Astrocyte (in vitro differentiated cells and primary cell): ENCODE measurements at regions not wholly inside any gene's neighbourhood (a gene's known extent, or its start where the extent isn't known, plus 50 kb on each side); places are given as distances from the start of the nearest gene placed in this dataset.

Source experiments
- DNase-seq: peaks from one replicate; pipeline ENCODE4 v3.0.0-alpha.2; 2010; ENCODE audit warnings: low read depth
- FAIRE-seq: peaks from 2 replicates; lab custom pipeline; 2011; peaks lifted over from hg19 to GRCh38; lab: Jason Lieb, UNC
- H2AFZ ChIP-seq: 2 replicates; pipeline ENCODE4 v1.6.0; 2012; ENCODE audit warnings: low read depth, low read length, inconsistent platforms
- H3K27ac ChIP-seq: 2 replicates; pipeline ENCODE4 v1.5.1; 2011; ENCODE audit warnings: low read depth, low read length, inconsistent platforms
- H3K27me3 ChIP-seq: 2 replicates; pipeline ENCODE4 v1.6.0; 2011; ENCODE audit warnings: low read length, inconsistent platforms; ENCODE audit not compliant: insufficient read depth
- H3K36me3 ChIP-seq: 2 replicates; pipeline ENCODE4 v1.5.1; 2011; ENCODE audit warnings: low read length, inconsistent platforms; ENCODE audit not compliant: insufficient read depth
- H3K4me1 ChIP-seq: 2 replicates; pipeline ENCODE4 v1.5.1; 2011; ENCODE audit warnings: low read length, inconsistent platforms; ENCODE audit not compliant: insufficient read depth
- H3K4me2 ChIP-seq: 2 replicates; pipeline ENCODE4 v1.6.0; 2012; ENCODE audit warnings: low read length, inconsistent platforms
- H3K4me3 ChIP-seq: 2 replicates; pipeline ENCODE4 v1.5.1; 2011; ENCODE audit warnings: low read depth, mild to moderate bottlenecking, low read length, inconsistent platforms; ENCODE audit not compliant: insufficient read depth
- H3K79me2 ChIP-seq: 2 replicates; pipeline ENCODE4 v1.6.0; 2012; ENCODE audit warnings: mild to moderate bottlenecking, low read length, inconsistent platforms; ENCODE audit not compliant: insufficient read depth
- H3K9ac ChIP-seq: 2 replicates; pipeline ENCODE4 v1.6.0; 2012; ENCODE audit warnings: mild to moderate bottlenecking, low read length, inconsistent platforms
- H3K9me3 ChIP-seq: 2 replicates; pipeline ENCODE4 v1.5.1; 2012; ENCODE audit warnings: low read depth, mild to moderate bottlenecking, low read length, inconsistent platforms; ENCODE audit not compliant: insufficient read depth
- H4K20me1 ChIP-seq: 2 replicates; pipeline ENCODE4 v1.6.0; 2012; ENCODE audit warnings: low read length, inconsistent platforms; ENCODE audit not compliant: insufficient read depth
- H3K27ac Mint-ChIP-seq: one replicate; pipeline ENCODE4 v1.8.0; 2021; ENCODE audit warnings: mild to moderate bottlenecking, mixed read lengths; ENCODE audit not compliant: unreplicated experiment
- H3K27me3 Mint-ChIP-seq: one replicate; pipeline ENCODE4 v1.8.0; 2021; ENCODE audit warnings: low read depth, mixed read lengths; ENCODE audit not compliant: unreplicated experiment
- H3K36me3 Mint-ChIP-seq: one replicate; pipeline ENCODE4 v1.8.0; 2021; ENCODE audit warnings: low read depth, mixed read lengths; ENCODE audit not compliant: unreplicated experiment
- H3K4me1 Mint-ChIP-seq: one replicate; pipeline ENCODE4 v1.8.0; 2021; ENCODE audit warnings: low read depth, mixed read lengths; ENCODE audit not compliant: unreplicated experiment
- H3K4me3 Mint-ChIP-seq: one replicate; pipeline ENCODE4 v1.8.0; 2021; ENCODE audit warnings: mild to moderate bottlenecking, moderate library complexity, mixed read lengths; ENCODE audit not compliant: unreplicated experiment
- H3K9me3 Mint-ChIP-seq: one replicate; pipeline ENCODE4 v1.8.0; 2021; ENCODE audit warnings: mild to moderate bottlenecking, mixed read lengths; ENCODE audit not compliant: unreplicated experiment
- EZH2 ChIP-seq: IDR thresholded peaks from 2 replicates; pipeline ENCODE4 v1.6.1; 2012; ENCODE audit warnings: mild to moderate bottlenecking, low read length, inconsistent platforms; ENCODE audit not compliant: insufficient read depth
- TF ChIP-seq, protein P1 (sequence below): IDR thresholded peaks from 2 replicates; pipeline ENCODE4 v1.5.1; 2011; ENCODE audit warnings: low read depth, mild to moderate bottlenecking, inconsistent platforms, low read length, moderate library complexity; ENCODE audit not compliant: insufficient read depth

DNA sequence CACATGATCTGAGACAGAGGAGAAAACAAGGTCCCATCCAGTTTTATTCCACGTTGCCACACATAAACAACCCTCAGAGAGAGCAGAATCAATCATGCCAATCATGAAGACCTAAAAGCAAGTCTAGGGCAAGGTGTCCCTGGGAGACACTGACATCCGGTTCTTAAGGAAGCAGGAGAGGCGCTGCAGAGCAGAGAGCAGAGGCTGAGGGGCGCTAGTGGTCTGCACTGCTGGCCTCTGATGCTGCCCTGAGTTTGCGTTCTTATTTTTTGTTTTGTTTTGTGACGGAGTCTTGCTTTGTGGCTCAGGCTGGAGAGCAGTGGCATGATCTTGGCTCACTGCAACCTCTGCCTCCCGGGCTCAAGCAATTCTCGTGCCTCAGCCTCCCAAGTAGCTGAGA lies 83.3 kb downstream of the SMIM21 start:
- Mint-ChIP-seq H3K36me3 (no peaks in the 10 kb centered on the region), H3K4me1 (peaks cover 4% of the 10 kb centered on the region), H3K27me3 (no peaks in the 10 kb centered on the region), H3K9me3 (no peaks in the 10 kb centered on the region), H3K4me3 (no peak overlapping the region), H3K27ac (no peak overlapping the region)
- Histone ChIP-seq H3K36me3 (no peaks in the 10 kb centered on the region), H3K4me3 (no peak overlapping the region), H3K9me3 (no peaks in the 10 kb centered on the region), H3K4me1 (no peaks in the 10 kb centered on the region), H3K79me2 (no peaks in the 10 kb centered on the region), H3K27me3 (peaks cover 6% of the 10 kb centered on the region), H3K9ac (no peak overlapping the region), H2AFZ (no peak overlapping the region), H3K4me2 (no peak overlapping the region), H4K20me1 (no peaks in the 10 kb centered on the region), H3K27ac (no peak overlapping the region)
- FAIRE-seq (no peak), DNase-seq (no peak)
- TF ChIP-seq EZH2, result no peak
- TF ChIP-seq, protein P1, sequence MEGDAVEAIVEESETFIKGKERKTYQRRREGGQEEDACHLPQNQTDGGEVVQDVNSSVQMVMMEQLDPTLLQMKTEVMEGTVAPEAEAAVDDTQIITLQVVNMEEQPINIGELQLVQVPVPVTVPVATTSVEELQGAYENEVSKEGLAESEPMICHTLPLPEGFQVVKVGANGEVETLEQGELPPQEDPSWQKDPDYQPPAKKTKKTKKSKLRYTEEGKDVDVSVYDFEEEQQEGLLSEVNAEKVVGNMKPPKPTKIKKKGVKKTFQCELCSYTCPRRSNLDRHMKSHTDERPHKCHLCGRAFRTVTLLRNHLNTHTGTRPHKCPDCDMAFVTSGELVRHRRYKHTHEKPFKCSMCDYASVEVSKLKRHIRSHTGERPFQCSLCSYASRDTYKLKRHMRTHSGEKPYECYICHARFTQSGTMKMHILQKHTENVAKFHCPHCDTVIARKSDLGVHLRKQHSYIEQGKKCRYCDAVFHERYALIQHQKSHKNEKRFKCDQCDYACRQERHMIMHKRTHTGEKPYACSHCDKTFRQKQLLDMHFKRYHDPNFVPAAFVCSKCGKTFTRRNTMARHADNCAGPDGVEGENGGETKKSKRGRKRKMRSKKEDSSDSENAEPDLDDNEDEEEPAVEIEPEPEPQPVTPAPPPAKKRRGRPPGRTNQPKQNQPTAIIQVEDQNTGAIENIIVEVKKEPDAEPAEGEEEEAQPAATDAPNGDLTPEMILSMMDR, result no peak

DNA sequence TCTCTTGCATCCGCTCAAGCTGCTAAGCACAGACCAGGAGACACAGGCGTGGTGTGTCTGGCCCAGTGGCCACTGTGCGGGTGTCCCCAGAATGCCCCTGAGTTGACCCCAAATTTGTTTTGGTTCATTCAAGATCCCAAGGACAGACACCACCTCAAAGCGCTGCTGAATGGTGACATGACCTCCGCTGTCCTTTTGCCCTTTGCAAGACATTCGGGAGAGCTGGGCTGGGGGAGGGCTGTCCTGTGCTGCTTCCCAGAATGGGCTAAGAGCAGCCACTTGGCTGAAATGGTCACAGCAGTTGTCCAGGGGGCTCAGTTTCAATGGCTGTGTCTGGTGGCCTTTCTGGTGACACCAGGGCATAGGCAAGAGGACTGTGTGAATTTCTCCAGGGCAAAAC lies 84.1 kb downstream of the SMIM21 start:
- Mint-ChIP-seq H3K4me3 (no peak overlapping the region), H3K36me3 (no peaks in the 10 kb centered on the region), H3K9me3 (no peaks in the 10 kb centered on the region), H3K4me1 (peaks cover 4% of the 10 kb centered on the region), H3K27ac (no peak overlapping the region), H3K27me3 (no peaks in the 10 kb centered on the region)
- no peaks in the 10 kb centered on the region for H3K79me2 ChIP-seq
- H3K27me3 ChIP-seq, result peaks cover 6% of the 10 kb centered on the region
- no peak overlapping the region for H3K27ac ChIP-seq
- H3K4me2 ChIP-seq, result no peak overlapping the region
- no peaks in the 10 kb centered on the region for H4K20me1 ChIP-seq
- no peak overlapping the region for H3K9ac ChIP-seq
- no peaks in the 10 kb centered on the region for H3K4me1 ChIP-seq
- no peak overlapping the region for H2AFZ ChIP-seq
- TF ChIP-seq, protein P1, result no peak
- no peak for TF ChIP-seq EZH2
- no peaks in the 10 kb centered on the region for H3K36me3 ChIP-seq
- H3K4me3 ChIP-seq, result no peak overlapping the region
- DNase-seq (no peak), FAIRE-seq (no peak)
- no peaks in the 10 kb centered on the region for H3K9me3 ChIP-seq

DNA sequence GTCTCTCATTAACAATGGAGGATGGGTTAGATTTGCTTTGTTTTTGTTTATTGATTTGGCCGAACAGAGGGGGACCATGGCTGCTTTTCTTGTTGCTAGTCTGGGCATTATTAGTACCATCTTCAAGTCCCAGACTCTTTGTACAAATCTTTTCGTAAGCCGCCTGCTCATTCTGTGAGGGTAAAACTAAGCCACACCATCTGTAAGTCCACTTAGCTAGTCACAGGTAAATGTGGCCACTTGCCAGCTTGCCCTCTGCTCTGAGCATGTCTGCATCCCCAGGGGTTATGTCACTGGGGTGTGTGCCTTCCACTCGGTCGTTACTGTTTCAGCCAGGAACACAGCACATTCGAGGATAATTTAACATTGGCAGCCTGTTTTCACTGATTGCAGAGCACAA lies 85.6 kb downstream of the SMIM21 start:
- no peaks in the 10 kb centered on the region for H3K27me3 Mint-ChIP-seq
- Histone ChIP-seq H4K20me1 (no peaks in the 10 kb centered on the region), H3K4me3 (no peak overlapping the region), H3K79me2 (no peaks in the 10 kb centered on the region), H2AFZ (no peak overlapping the region), H3K36me3 (no peaks in the 10 kb centered on the region), H3K4me2 (no peak overlapping the region), H3K27me3 (peaks cover 6% of the 10 kb centered on the region), H3K9me3 (no peaks in the 10 kb centered on the region), H3K27ac (no peak overlapping the region), H3K4me1 (no peaks in the 10 kb centered on the region), H3K9ac (no peak overlapping the region)
- H3K36me3 Mint-ChIP-seq, result no peaks in the 10 kb centered on the region
- FAIRE-seq (no peak), DNase-seq (no peak)
- no peak overlapping the region for H3K27ac Mint-ChIP-seq
- H3K4me1 Mint-ChIP-seq, result peaks cover 4% of the 10 kb centered on the region
- no peak overlapping the region for H3K4me3 Mint-ChIP-seq
- TF ChIP-seq, protein P1, result no peak
- no peak for TF ChIP-seq EZH2
- peaks cover 3% of the 10 kb centered on the region for H3K9me3 Mint-ChIP-seq
